Testis (tissue), 2 donors: ENCODE measurements at regions not wholly inside any gene's neighbourhood (a gene's known extent, or its start where the extent isn't known, plus 50 kb on each side); places are given as distances from the start of the nearest gene placed in this dataset.
A peak's percentile ranks its signal among the peaks of the same experiment; 100 is the strongest.
"Not testable (repeated sequence)": the region's sequence is repeated elsewhere in the genome, so short reads cannot be mapped to it uniquely, and the experiment has no call there.

Experiments
- DNase-seq: peaks from one replicate; pipeline ENCODE4 v3.0.0-alpha.2; 2019
- H3K27ac ChIP-seq, 2 donors: fragments of 200-600 bp; sonication (generic); one replicate each; pipeline ENCODE4 v1.5.1; 2019
- H3K27me3 ChIP-seq: fragments of 200-600 bp; sonication (generic); one replicate; pipeline ENCODE4 v1.5.1; 2019
- H3K36me3 ChIP-seq: fragments of 200-600 bp; sonication (generic); one replicate; pipeline ENCODE4 v1.5.1; 2017; ENCODE audit warnings: low read depth; ENCODE audit errors: missing control alignments
- H3K4me1 ChIP-seq: fragments of 200-600 bp; sonication (generic); one replicate; pipeline ENCODE4 v1.5.1; 2019
- H3K4me3 ChIP-seq, 2 donors: fragments of 200-600 bp; sonication (generic); one replicate each; pipeline ENCODE4 v1.5.1; 2017 to 2019
- H3K9me3 ChIP-seq: fragments of 200-600 bp; sonication (generic); one replicate; pipeline ENCODE4 v1.5.1; 2017
- POLR2A ChIP-seq: fragments of 450-650 bp; IDR thresholded peaks from one replicate; pipeline ENCODE4 v1.6.1; 2017; ENCODE audit warnings: antibody characterized with exemption, mild to moderate bottlenecking, moderate library complexity
- WGBS, 2 donors: methylation state at CpG; one replicate each; pipeline ENCODE4 v1.1.5; 2018; 5-methylcytosine and 5-hydroxymethylcytosine counted together
- intact Hi-C: fragments of 100-400 bp; cut with DNase I; formaldehyde crosslinking; loops from one replicate; pipeline ENCODE4 v1.15.1; 2023; ENCODE audit warnings: low total_unique reads
- TF ChIP-seq, protein P1 (sequence below), 3 experiments: fragments of 450-650 bp in 2 of 3; fragments of 200-600 bp in 1 of 3; sonication (generic) in 1 of 3; IDR thresholded peaks; one replicate each; pipeline ENCODE4 v1.5.1; 2016 to 2019; ENCODE audit warnings: antibody characterized with exemption in 3 of 3, mild to moderate bottlenecking in 2 of 3, moderate library complexity in 1 of 3

GRCh38 chr2:42973726-42974125 is 181.3 kb upstream of the HAAO start:
- DNase-seq = no peak
- 74 to 90% methylated on average over 2 to 3 of the region's 3 CpGs for WGBS, 2 donors
- H3K27ac ChIP-seq = peak overlapping the region in 1 of 2 donors; percentile 45

GRCh38 chr2:42972933-42973516 is 180.6 kb upstream of the HAAO start:
- not testable (repeated sequence) for DNase-seq

More at GRCh38 chr2:42973726-42974125, 181.3 kb upstream of the HAAO start:
- Histone ChIP-seq H3K4me3 (no peak overlapping the region), H3K9me3 (no peaks in the 10 kb centered on the region), H3K27me3 (no peaks in the 10 kb centered on the region), H3K36me3 (no peaks in the 10 kb centered on the region), H3K4me1 (peaks cover 25% of the 10 kb centered on the region)
- intact Hi-C loops = loop anchor here (5.0 to 10.0 kb wide), 2 partner anchors 254 to 511 kb away; partner anchors contain the start of gene ZFP36L2
- TF ChIP-seq, protein P1, sequence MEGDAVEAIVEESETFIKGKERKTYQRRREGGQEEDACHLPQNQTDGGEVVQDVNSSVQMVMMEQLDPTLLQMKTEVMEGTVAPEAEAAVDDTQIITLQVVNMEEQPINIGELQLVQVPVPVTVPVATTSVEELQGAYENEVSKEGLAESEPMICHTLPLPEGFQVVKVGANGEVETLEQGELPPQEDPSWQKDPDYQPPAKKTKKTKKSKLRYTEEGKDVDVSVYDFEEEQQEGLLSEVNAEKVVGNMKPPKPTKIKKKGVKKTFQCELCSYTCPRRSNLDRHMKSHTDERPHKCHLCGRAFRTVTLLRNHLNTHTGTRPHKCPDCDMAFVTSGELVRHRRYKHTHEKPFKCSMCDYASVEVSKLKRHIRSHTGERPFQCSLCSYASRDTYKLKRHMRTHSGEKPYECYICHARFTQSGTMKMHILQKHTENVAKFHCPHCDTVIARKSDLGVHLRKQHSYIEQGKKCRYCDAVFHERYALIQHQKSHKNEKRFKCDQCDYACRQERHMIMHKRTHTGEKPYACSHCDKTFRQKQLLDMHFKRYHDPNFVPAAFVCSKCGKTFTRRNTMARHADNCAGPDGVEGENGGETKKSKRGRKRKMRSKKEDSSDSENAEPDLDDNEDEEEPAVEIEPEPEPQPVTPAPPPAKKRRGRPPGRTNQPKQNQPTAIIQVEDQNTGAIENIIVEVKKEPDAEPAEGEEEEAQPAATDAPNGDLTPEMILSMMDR (IDR thresholded peaks at IDR 0.05) = no peak
- TF ChIP-seq POLR2A = no peak

DNA sequence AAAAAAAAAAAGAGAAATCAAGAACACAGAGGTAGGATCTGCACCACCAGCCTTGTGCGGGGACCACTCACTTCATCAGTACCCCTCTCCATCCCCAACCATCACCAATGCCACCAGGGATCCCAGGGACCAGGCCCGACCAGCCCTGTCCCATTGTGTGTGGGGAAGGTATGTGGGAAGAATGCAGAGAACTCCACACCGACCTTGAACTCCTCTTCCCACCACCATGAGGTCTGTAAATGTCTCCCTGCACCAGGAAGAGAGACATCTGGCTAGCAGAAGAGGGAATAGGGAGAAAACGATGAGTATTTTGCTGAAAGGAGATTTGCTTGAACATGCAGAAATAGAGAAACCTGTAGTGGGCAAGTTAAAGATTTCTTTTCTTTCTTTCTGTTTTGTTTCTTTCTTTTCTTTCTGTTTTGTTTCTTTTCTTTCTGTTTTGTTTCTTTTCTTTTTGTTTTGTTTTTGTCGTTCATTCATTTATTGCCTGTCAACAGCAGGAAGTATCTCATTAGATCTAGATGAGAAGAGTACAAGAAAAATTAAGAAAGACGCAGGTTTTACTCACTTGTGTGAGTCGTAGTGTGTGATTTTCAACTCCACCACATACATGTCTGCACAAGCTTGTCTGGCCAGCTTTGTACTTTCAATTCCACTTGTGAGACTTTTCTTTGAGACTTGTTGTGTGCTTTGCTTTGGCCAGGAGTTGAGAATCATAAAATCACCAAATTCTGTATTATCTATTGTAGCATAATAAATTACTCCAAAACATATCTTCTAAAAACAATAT is 179.8 kb upstream of the HAAO start:
- TF ChIP-seq, protein P1 (IDR thresholded peaks at IDR 0.05) = no peak
- no peak for TF ChIP-seq POLR2A

More at GRCh38 chr2:42972933-42973516, 180.6 kb upstream of the HAAO start:
- Histone ChIP-seq H3K27ac (peak overlapping the region in 1 of 2 donors; percentile 64), H3K4me1 (peaks cover 25% of the 10 kb centered on the region)
- 92 to 96% methylated on average over 8 to 11 of the region's 11 CpGs for WGBS, 2 donors
- intact Hi-C loops = loop anchor here (5.0 to 10.0 kb wide), 2 partner anchors 254 to 512 kb away; partner anchors contain the start of gene ZFP36L2
- H3K36me3 ChIP-seq, H3K9me3 ChIP-seq, H3K27me3 ChIP-seq, H3K4me3 ChIP-seq: not testable (repeated sequence)

DNA sequence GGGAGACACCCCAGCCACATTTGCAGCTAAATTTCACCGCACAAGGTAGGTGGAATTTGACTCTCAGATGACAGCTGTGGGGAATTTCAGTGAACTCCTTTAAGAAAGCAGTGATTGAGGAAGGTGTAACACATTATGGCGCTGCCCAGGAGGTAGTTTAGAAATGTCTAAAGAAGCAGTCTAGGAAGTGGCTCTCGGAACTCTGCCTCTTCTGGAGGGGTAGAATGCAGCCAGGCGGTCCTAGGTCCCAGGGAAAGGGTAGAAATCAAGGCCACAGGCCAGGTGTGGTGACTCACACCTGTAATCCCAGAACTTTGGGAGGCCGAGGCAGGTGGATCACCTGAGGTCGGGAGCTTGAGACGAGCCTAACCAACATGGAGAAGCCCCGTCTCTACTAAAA is 179.0 kb upstream of the HAAO start:
- H3K4me1 ChIP-seq = peaks cover 25% of the 10 kb centered on the region
- 82 to 90% methylated on average over 7 to 8 of the region's 8 CpGs for WGBS, 2 donors
- H3K27me3 ChIP-seq = no peaks in the 10 kb centered on the region
- TF ChIP-seq, protein P1 (IDR thresholded peaks at IDR 0.05) = no peak
- no peak for TF ChIP-seq POLR2A
- no peaks in the 10 kb centered on the region for H3K36me3 ChIP-seq
- H3K4me3 ChIP-seq = no peak overlapping the region
- intact Hi-C loops = loop anchor here (5.0 to 10.0 kb wide), 2 partner anchors 256 to 513 kb away; partner anchors contain the start of gene ZFP36L2
- no peak for DNase-seq
- no peaks in the 10 kb centered on the region for H3K9me3 ChIP-seq
- H3K27ac ChIP-seq = no peak overlapping the region

More for the DNA sequence above, 179.8 kb upstream of the HAAO start:
- 49 to 50% methylated on average over 7 of the region's 7 CpGs for WGBS, 2 donors
- Histone ChIP-seq H3K9me3 (no peaks in the 10 kb centered on the region), H3K27ac (peak overlapping the region in 1 of 2 donors; percentile 64), H3K27me3 (no peaks in the 10 kb centered on the region), H3K4me3 (no peak overlapping the region), H3K4me1 (peaks cover 25% of the 10 kb centered on the region), H3K36me3 (no peaks in the 10 kb centered on the region)
- intact Hi-C loops = loop anchor here (5.0 to 10.0 kb wide), 2 partner anchors 255 to 513 kb away; partner anchors contain the start of gene ZFP36L2
- DNase-seq = no peak

DNA sequence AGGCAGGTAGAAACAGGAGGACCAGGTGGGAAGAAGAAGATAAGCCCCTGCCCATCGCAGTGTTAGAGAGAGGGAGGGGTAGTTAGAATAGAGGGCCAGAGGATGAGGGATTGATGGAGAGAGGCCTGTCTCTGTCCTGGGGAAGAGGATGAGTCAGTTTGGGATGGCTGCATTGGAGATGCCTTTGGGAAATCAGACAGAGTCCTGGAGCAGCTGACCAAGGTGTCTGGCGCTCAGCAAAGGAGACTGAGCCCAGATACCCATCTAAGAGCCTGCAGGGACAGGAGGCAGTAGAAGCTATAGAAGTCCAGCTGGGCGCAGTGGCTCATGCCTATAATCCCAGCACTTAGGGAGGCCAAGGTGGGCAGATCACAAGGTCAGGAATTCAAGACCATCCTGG is 177.8 kb upstream of the HAAO start:
- Histone ChIP-seq H3K4me1 (peaks cover 20% of the 10 kb centered on the region), H3K9me3 (no peaks in the 10 kb centered on the region), H3K4me3 (no peak overlapping the region), H3K36me3 (no peaks in the 10 kb centered on the region), H3K27ac (no peak overlapping the region), H3K27me3 (no peaks in the 10 kb centered on the region)
- TF ChIP-seq POLR2A = no peak
- TF ChIP-seq, protein P1 (IDR thresholded peaks at IDR 0.05) = no peak
- DNase-seq = no peak
- WGBS, 2 donors = 86 to 91% methylated on average over 3 of the region's 3 CpGs
- intact Hi-C loops = loop anchor here (5.0 to 10.0 kb wide), 2 partner anchors 257 to 515 kb away; partner anchors contain the start of gene ZFP36L2
